NCI-H128 (cell line): ENCODE measurements at regions not wholly inside any gene's neighbourhood (a gene's known extent, or its start where the extent isn't known, plus 50 kb on each side); places are given as distances from the start of the nearest gene placed in this dataset.

Experiments
- DNase-seq: peaks from one replicate; lab custom pipeline; 2025; ENCODE audit not compliant: unreplicated experiment; lab: John Stamatoyannopoulos, UW

GRCh38 chr11:92317721-92318120, 93.1 kb downstream of the FAT3 start:
- no peak for DNase-seq

- no peak for DNase-seq
Measured at GRCh38 chr11:92322225-92322624, 97.6 kb downstream of the FAT3 start.

DNA sequence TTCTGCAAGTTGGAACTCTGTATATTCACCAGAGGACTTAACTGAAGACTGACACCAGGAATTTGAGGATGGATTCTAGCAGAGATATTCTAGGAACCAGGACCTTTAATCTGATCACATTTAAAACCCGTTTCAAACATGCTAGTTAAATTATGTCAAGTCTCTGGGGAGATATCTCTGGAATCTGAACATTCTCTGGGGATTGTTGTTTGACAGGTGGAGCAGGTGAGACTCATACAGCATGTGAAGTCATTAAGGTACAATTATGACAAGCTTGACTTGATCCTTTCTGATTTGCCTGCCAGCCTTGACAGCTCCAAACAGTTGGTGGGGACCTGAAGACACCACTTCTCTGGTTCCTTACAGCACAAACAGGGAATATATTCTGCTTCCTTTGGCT, 100.3 kb downstream of the FAT3 start:
- no peak for DNase-seq

- DNase-seq = no peak
Measured at GRCh38 chr11:92325416-92325815, 100.8 kb downstream of the FAT3 start.

GRCh38 chr11:92329137-92329536, 104.5 kb downstream of the FAT3 start:
- DNase-seq = peak; percentile 21

DNA sequence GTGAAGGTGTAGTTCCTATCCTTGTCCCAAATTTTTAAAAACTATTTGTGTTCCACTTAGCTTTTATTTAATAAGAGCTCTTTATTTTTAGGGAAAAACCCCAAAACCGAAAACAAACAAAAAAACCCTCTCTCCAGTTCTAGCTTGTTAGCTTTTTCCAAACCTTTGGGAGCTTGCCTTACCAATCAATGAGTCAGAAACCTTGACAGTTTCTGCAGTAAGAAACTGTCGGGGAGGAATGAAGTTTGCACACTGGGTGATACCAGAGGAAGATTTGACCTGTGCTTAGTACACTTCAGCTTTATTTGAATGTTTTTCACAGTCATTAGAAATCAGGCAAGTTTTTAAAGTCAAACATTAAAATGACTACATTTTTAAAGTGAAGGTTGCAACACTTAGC, 105.0 kb downstream of the FAT3 start:
- DNase-seq = no peak

GRCh38 chr11:92330114-92330513, 105.5 kb downstream of the FAT3 start:
- no peak for DNase-seq

DNA sequence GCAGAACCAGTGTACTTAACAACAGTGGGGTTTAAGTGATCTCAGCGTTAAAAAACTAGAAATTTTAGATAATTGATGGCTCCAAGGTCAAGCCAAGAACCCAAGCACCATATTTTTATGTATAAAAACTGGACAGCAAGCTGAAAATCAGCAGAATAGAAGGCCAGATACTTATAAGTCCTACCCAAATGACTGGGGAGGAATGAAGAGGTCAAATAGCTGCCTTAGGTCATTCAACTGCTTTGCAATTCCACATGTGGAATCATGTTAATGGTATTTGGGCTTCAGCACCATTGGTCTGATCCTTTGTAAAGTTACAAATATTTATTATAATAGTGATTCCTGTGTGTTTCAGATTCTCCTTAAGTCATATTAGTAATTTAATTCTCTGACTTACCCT, 108.4 kb downstream of the FAT3 start:
- DNase-seq = no peak

- DNase-seq = no peak
Measured at GRCh38 chr11:92340839-92341238, 116.2 kb downstream of the FAT3 start.

DNA sequence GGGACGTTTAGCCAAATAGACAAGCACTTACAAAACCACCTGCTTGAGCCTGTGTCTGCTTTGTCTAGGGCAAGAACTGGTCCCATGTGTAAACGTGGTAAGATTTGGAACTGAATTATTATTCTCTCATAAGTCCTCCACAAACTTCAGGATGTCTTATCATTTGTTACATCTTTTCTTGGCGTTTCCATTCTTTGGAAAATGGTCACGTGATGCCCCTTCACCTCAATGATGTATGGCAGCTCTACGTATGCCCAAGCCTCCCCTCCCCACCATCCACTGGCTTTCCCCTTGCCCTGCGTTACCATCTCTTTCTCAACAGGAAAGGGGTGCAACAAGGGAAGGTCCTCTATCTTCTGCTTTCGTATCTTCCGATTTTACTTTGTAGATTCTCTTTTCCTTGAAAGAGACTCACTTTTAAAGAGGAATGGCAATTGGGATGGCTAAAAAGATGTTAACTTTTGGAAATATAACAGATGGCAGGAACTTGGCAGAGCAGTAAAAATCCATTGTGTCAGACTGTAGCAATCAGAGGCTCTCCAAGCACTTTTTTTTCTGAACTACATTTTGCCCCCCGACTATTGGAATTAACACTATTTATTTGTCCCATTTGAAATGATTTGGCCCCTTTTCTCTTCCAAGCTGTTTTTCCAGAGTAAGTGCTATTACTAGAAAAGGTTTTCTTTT, 117.6 kb downstream of the FAT3 start:
- no peak for DNase-seq

DNA sequence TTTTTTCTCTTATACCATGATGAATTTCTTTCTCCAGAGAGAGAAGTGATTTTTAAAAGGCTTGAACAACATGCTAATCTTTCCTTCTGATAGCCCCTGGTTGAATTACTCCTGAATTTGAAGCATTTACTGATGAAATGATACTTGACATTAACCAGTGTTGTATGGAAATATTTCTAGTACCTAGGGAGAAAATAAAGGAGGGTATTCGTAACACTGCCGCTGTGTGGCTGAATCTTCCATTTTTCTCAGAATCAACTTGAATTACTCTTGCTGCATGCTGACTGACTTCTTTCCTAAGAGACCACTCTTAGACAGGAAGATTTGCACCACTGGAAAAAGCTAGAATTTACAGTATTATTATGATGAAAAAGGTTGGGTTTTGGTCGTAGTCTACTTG, 118.3 kb downstream of the FAT3 start:
- DNase-seq = no peak

DNA sequence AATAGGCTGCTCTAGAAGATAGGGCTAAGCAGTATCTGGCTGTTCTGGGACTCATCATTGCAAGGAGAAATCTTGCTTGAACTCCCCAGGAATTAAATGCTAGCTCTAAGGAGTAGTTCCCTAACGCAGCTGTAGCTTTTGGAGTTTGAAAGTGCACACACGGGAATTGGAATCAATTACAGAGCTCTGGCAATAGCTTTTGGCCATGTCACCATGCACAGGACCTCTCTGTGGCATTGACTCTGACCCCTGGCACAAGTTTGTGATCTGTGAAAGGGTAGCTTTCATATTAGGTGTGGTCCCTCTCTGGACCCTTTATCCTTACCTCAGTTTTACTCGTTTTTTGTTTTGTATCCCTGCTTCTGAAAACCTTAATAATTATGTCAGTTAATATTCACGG, 121.6 kb downstream of the FAT3 start:
- DNase-seq = no peak

GRCh38 chr11:92347454-92347853, 122.8 kb downstream of the FAT3 start:
- no peak for DNase-seq

- DNase-seq = no peak
Measured at GRCh38 chr11:92349486-92350156, 125.0 kb downstream of the FAT3 start.

DNA sequence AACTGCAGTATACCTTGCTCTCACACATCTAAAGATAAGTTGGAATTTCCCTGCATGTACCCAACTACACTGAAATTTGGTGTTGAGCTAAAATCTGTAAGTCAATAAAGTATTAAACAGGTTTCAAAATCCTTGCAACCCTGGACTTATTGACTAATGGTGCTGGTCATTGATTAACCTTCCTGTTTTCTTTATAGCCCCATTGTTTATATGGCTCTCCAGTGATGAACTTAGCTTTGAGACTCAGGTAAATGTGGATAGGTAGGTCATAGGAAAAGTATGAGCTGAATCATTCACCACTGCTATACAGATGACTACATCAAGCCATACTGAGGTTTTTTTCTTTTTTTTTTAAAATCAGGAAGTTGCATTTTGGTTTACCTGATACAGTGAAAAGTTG, 132.7 kb downstream of the FAT3 start:
- DNase-seq = no peak

DNA sequence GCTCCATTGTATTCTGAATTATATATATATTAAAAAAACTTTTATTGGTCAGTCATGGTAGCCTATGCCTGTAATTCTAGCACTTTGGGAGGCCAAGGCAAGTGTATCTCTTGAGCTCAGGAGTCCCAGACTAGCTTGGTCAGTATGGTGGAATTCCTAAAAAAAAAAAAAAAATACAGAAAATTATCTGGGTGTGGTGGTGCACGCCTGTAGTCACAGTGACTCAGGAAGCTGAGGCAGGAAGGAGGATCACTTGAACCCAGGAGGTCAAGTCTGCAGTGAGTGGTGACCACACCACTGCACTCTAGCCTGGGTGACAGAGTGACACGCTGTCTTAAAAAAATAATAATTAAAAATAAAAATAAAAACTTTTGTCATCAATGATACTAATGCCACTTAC, 133.2 kb downstream of the FAT3 start:
- no peak for DNase-seq

GRCh38 chr11:92361551-92361950, 136.9 kb downstream of the FAT3 start:
- DNase-seq = no peak

DNA sequence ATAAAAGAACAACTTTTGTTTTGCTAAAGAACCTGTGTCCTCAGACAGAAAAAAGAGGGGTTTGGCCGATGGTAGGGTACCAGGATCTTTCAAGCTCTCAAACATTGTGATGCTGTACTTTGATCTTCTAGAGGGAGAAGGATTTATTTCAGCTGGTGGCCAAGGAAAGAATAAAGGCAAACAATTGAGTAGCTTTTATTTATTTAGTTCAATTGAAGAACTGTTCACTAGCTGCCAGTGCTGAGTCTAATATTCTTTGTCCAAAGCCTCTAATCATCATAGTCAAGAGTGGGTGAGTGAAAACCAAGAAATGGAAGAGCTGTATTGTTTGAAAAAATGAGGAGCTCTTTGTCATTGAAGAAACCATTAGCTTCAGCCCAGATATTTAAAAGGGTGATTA, 138.4 kb downstream of the FAT3 start:
- no peak for DNase-seq

- DNase-seq = no peak
Measured at GRCh38 chr11:92364177-92364576, 139.6 kb downstream of the FAT3 start.

DNA sequence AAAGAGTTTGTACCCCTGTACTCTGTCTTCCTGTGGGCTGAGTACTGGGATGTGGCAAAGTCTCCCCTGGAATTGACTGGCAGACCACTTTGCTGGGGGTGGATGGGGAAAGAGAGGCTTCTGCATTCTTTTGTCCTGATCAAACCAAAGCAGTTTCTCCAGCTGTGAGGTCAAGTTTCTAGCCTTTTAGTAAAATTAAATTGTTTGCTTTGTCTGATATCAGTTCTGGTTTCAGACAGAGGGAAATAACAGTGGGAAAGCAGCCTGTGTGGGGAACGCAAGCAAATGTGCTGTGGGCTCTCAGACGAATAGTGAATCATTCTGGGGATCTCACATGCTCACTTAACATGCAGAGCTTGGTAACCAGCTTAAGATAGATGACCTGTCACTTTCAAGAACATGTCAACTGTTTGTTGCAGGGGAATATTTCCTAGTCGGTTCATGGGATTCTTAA, 151.6 kb downstream of the FAT3 start:
- DNase-seq = no peak

DNA sequence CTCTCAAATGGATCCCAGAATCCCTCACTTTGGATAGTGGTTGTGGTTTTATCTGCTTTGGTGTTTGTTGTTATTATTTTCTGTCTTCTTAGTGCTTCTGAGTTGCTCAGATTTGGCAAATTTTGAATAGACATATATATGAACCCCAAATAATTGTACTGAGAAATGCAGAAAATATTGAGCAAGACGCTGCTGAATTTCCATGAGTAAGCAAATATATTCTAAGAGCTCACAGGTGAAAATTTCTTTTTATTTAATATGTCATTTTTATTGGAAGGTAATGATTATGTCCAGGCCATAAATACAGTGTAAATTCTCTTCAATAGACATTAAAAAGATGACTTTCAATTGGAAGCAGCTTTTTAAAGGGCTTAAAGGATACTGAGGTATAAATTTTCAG, 152.1 kb downstream of the FAT3 start:
- no peak for DNase-seq

DNA sequence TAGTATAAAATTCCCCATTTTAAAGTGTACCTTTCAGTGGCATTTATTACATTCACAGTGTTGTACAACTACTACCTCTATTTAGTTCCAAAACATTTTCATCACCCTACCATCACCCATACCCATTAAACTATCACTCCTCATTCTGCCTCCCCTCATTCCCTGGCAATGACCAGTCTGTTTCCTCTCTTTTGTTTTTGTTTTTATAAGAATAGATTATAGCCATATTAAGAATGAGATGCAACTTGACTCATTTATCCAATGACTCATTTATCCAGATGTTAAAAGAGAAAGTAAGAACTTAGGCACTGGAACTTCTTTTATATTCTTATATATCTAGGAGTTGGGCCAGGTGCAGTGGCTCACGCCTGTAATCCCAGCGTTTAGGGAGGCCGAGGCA, 156.3 kb downstream of the FAT3 start:
- no peak for DNase-seq

- DNase-seq = no peak
Measured at GRCh38 chr11:92382311-92382710, 157.7 kb downstream of the FAT3 start.
